ENCODE measurements at regions not wholly inside any gene's neighbourhood (a gene's known extent, or its start where the extent isn't known, plus 50 kb on each side); places are given as distances from the start of the nearest gene placed in this dataset.

GRCh38 chrX:55867181-55867651 lies 149.7 kb downstream of the RRAGB start:
- TF ChIP-seq EZH2 (IDR thresholded peaks at IDR 0.05; ENCODE audit: borderline replicate concordance, insufficient read depth, low read depth, low read length, poor library complexity, severe bottlenecking) (no peak), CTCF (IDR thresholded peaks at IDR 0.05) (no peak)
- ChIA-PET CTCF (no interaction called here), POLR2A (no interaction called here)
- Histone ChIP-seq H3K27ac (ENCODE audit: low read length in 2 of 2) (no peak overlapping the region), H3K9ac (ENCODE audit: low read length) (no peak overlapping the region), H3K4me1 (ENCODE audit: control insufficient read depth in 2 of 2, insufficient read depth in 2 of 2, low read length in 2 of 2) (peaks cover 6% of the 10 kb centered on the region in 2 donors), H2AFZ (ENCODE audit: insufficient read depth, low read depth, low read length, poor library complexity, severe bottlenecking) (no peak overlapping the region), H3K36me3 (replicated peaks in 1 of 2; ENCODE audit: control extremely low read depth in 1 of 2, control insufficient read depth in 1 of 2, extremely low read depth in 1 of 2, insufficient read depth in 2 of 2, low read length in 1 of 2) (no peaks in the 10 kb centered on the region), H3K27me3 (replicated peaks in 1 of 4; ENCODE audit: control extremely low read depth in 1 of 4, control insufficient read depth in 3 of 4, insufficient read depth in 4 of 4, low read length in 3 of 4) (no peaks in the 10 kb centered on the region), H4K20me1 (ENCODE audit: control insufficient read depth, insufficient read depth, low read length, poor library complexity, severe bottlenecking) (no peaks in the 10 kb centered on the region), H3K4me2 (replicated peaks; ENCODE audit: low read depth, low read length, poor library complexity, severe bottlenecking) (no peak overlapping the region), H3K79me2 (ENCODE audit: control insufficient read depth, insufficient read depth, low read length) (no peaks in the 10 kb centered on the region), H3K9me3 (ENCODE audit: control extremely low read depth in 1 of 3, control insufficient read depth in 2 of 3, insufficient read depth in 1 of 3, low read length in 2 of 3) (no peaks in the 10 kb centered on the region), H3K4me3 (ENCODE audit: control extremely low read depth in 1 of 5, extremely low read depth in 1 of 5, insufficient read depth in 1 of 5, low read depth in 2 of 5, low read length in 4 of 5) (no peak overlapping the region)
- Mint-ChIP-seq H3K27me3 (no peaks in the 10 kb centered on the region), H3K9me3 (ENCODE audit: insufficient read depth) (no peaks in the 10 kb centered on the region), H3K4me3 (no peak overlapping the region), H3K27ac (no peak overlapping the region), H3K4me1 (peaks cover 16% of the 10 kb centered on the region)
- no CpG with 5 or more reads among the region's 1 CpG for WGBS (ENCODE audit: insufficient coverage)
- DNase-seq (peak; percentile 4), ATAC-seq (ENCODE audit: low read depth) (no peak)
- intact Hi-C loops (cut with micrococcal nuclease), result no loop called here

DNA sequence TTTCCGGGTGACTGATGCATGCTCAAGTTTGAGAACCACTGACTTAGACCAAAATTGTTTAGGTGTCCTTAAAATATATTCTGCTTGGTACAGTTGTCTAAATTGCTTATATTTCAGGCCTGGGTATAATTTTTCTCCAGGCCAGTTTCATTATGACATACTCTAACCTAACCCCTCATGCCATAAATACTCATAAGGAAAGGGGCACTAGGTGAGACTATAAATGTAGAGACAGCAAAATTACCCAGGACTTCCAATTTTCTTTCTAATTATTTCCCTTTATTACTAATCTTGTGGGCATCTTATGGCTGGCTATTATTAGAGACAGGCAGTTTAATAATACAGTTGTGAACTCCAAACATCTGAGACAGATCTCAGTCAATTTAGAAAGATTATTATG lies 150.2 kb downstream of the RRAGB start:
- Histone ChIP-seq H4K20me1 (ENCODE audit: control insufficient read depth, insufficient read depth, low read length, poor library complexity, severe bottlenecking) (no peaks in the 10 kb centered on the region), H3K4me3 (ENCODE audit: control extremely low read depth in 1 of 5, extremely low read depth in 1 of 5, insufficient read depth in 1 of 5, low read depth in 2 of 5, low read length in 4 of 5) (no peak overlapping the region), H3K79me2 (ENCODE audit: control insufficient read depth, insufficient read depth, low read length) (no peaks in the 10 kb centered on the region), H3K4me1 (ENCODE audit: control insufficient read depth in 2 of 2, insufficient read depth in 2 of 2, low read length in 2 of 2) (peaks cover 6% of the 10 kb centered on the region in 2 donors), H3K36me3 (replicated peaks in 1 of 2; ENCODE audit: control extremely low read depth in 1 of 2, control insufficient read depth in 1 of 2, extremely low read depth in 1 of 2, insufficient read depth in 2 of 2, low read length in 1 of 2) (no peaks in the 10 kb centered on the region), H3K27me3 (replicated peaks in 1 of 4; ENCODE audit: control extremely low read depth in 1 of 4, control insufficient read depth in 3 of 4, insufficient read depth in 4 of 4, low read length in 3 of 4) (no peaks in the 10 kb centered on the region), H3K9me3 (ENCODE audit: control extremely low read depth in 1 of 3, control insufficient read depth in 2 of 3, insufficient read depth in 1 of 3, low read length in 2 of 3) (no peaks in the 10 kb centered on the region), H3K27ac (ENCODE audit: low read length in 2 of 2) (no peak overlapping the region), H3K4me2 (replicated peaks; ENCODE audit: low read depth, low read length, poor library complexity, severe bottlenecking) (no peak overlapping the region), H2AFZ (ENCODE audit: insufficient read depth, low read depth, low read length, poor library complexity, severe bottlenecking) (no peak overlapping the region), H3K9ac (ENCODE audit: low read length) (no peak overlapping the region)
- Mint-ChIP-seq H3K27ac (no peak overlapping the region), H3K9me3 (ENCODE audit: insufficient read depth) (no peaks in the 10 kb centered on the region), H3K4me3 (no peak overlapping the region), H3K4me1 (peaks cover 16% of the 10 kb centered on the region), H3K27me3 (no peaks in the 10 kb centered on the region)
- ChIA-PET CTCF (no interaction called here), POLR2A (no interaction called here)
- intact Hi-C loops (cut with micrococcal nuclease), result no loop called here
- no peak for ATAC-seq (ENCODE audit: low read depth)
- no peak for TF ChIP-seq EZH2 (IDR thresholded peaks at IDR 0.05; ENCODE audit: borderline replicate concordance, insufficient read depth, low read depth, low read length, poor library complexity, severe bottlenecking)
- no peak for TF ChIP-seq CTCF (IDR thresholded peaks at IDR 0.05)
- WGBS (ENCODE audit: insufficient coverage), result no CpG with 5 or more reads among the region's 1 CpG
- no peak for DNase-seq

All from B cell (primary cell).